GM18951 (cell line): ENCODE measurements at regions not wholly inside any gene's neighbourhood (a gene's known extent, or its start where the extent isn't known, plus 50 kb on each side); places are given as distances from the start of the nearest gene placed in this dataset.
"Not testable (repeated sequence)": the region's sequence is repeated elsewhere in the genome, so short reads cannot be mapped to it uniquely, and the experiment has no call there.

Experiments used
- POLR2A ChIP-seq: IDR thresholded peaks from 4 replicates; pipeline ENCODE4 v1.6.1; 2011; ENCODE audit warnings: mild to moderate bottlenecking; ENCODE audit not compliant: insufficient read length, insufficient read depth; ENCODE audit errors: extremely low read depth
- in situ Hi-C: fragments of 300-500 bp; cut with MboI; formaldehyde crosslinking; loops from one replicate; pipeline ENCODE4 v1.12.0; 2022; ENCODE audit warnings: low sequenced_read_pairs, mixed read lengths, inconsistent platforms; ENCODE audit not compliant: unreplicated experiment

GRCh38 chr7:13262929-13263530, 575.6 kb downstream of the ARL4A start:
- in situ Hi-C loops: no loop called here
- TF ChIP-seq POLR2A: no peak

- in situ Hi-C loops: no loop called here
These were observed 577.8 kb downstream of the ARL4A start for GRCh38 chr7:13265271-13265670.

GRCh38 chr7:13274205-13274604, 586.8 kb downstream of the ARL4A start:
- in situ Hi-C loops: not testable (repeated sequence)

More at GRCh38 chr7:13265271-13265670, 577.8 kb downstream of the ARL4A start:
- no peak for TF ChIP-seq POLR2A

- in situ Hi-C loops: loop anchor here (25.0 kb wide), 1 partner anchor 1410 kb away; no protein-coding TSS in a partner anchor
- TF ChIP-seq POLR2A: no peak
These were observed 589.5 kb downstream of the ARL4A start for GRCh38 chr7:13276977-13277376.

- no peak for TF ChIP-seq POLR2A
- in situ Hi-C loops: loop anchor here (25.0 kb wide), 1 partner anchor 1409 kb away; no protein-coding TSS in a partner anchor
These were observed 590.6 kb downstream of the ARL4A start for GRCh38 chr7:13278020-13278419.

GRCh38 chr7:13279854-13280435, 592.5 kb downstream of the ARL4A start:
- in situ Hi-C loops: loop anchor here (25.0 kb wide), 1 partner anchor 1407 kb away; no protein-coding TSS in a partner anchor
- TF ChIP-seq POLR2A: no peak

GRCh38 chr7:13282377-13282980, 595.0 kb downstream of the ARL4A start:
- no peak for TF ChIP-seq POLR2A
- in situ Hi-C loops: loop anchor here (25.0 kb wide), 1 partner anchor 1405 kb away; no protein-coding TSS in a partner anchor

- in situ Hi-C loops: loop anchor here (25.0 kb wide), 1 partner anchor 1400 kb away; no protein-coding TSS in a partner anchor
These were observed 599.5 kb downstream of the ARL4A start for GRCh38 chr7:13286916-13287315.

GRCh38 chr7:13288516-13288915, 601.1 kb downstream of the ARL4A start:
- no peak for TF ChIP-seq POLR2A
- in situ Hi-C loops: loop anchor here (25.0 kb wide), 1 partner anchor 1399 kb away; no protein-coding TSS in a partner anchor

More at GRCh38 chr7:13286916-13287315, 599.5 kb downstream of the ARL4A start:
- no peak for TF ChIP-seq POLR2A

- in situ Hi-C loops: loop anchor here (25.0 kb wide), 1 partner anchor 1396 kb away; no protein-coding TSS in a partner anchor
These were observed 603.5 kb downstream of the ARL4A start for GRCh38 chr7:13290975-13291374.

GRCh38 chr7:13293264-13294002, 606.0 kb downstream of the ARL4A start:
- in situ Hi-C loops: loop anchor here (25.0 kb wide), 1 partner anchor 1394 kb away; no protein-coding TSS in a partner anchor
- TF ChIP-seq POLR2A: no peak

More at GRCh38 chr7:13290975-13291374, 603.5 kb downstream of the ARL4A start:
- TF ChIP-seq POLR2A: no peak

GRCh38 chr7:13307040-13307439, 619.6 kb downstream of the ARL4A start:
- TF ChIP-seq POLR2A: no peak
- in situ Hi-C loops: no loop called here

- in situ Hi-C loops: no loop called here
- no peak for TF ChIP-seq POLR2A
These were observed 621.0 kb downstream of the ARL4A start for GRCh38 chr7:13308423-13308822.

- TF ChIP-seq POLR2A: no peak
- in situ Hi-C loops: no loop called here
These were observed 622.1 kb downstream of the ARL4A start for GRCh38 chr7:13309535-13309934.
